Esophagus (tissue), 2 donors: ENCODE measurements at regions not wholly inside any gene's neighbourhood (a gene's known extent, or its start where the extent isn't known, plus 50 kb on each side); places are given as distances from the start of the nearest gene placed in this dataset.
A peak's percentile ranks its signal among the peaks of the same experiment; 100 is the strongest.

ENCODE experiments used
- H3K27ac ChIP-seq, 2 donors: one replicate each; pipeline ENCODE4 v1.5.1; 2013; ENCODE audit warnings: low read depth in 2 of 2, mild to moderate bottlenecking in 2 of 2, inconsistent platforms in 1 of 2, low read length in 1 of 2, moderate library complexity in 1 of 2
- H3K27me3 ChIP-seq, 2 donors: one replicate each; pipeline ENCODE4 v1.6.1; 2013; ENCODE audit warnings: low read length in 2 of 2, control low read depth in 1 of 2, mild to moderate bottlenecking in 1 of 2; ENCODE audit not compliant: insufficient read depth in 2 of 2, control insufficient read depth in 1 of 2
- H3K36me3 ChIP-seq, 2 donors: one replicate each; pipeline ENCODE4 v1.6.1; 2013; ENCODE audit warnings: low read length in 1 of 2; ENCODE audit not compliant: control insufficient read depth in 2 of 2, insufficient read depth in 2 of 2
- H3K4me1 ChIP-seq, 2 donors: one replicate each; pipeline ENCODE4 v1.6.1; 2013; ENCODE audit warnings: low read length in 1 of 2; ENCODE audit not compliant: control insufficient read depth in 2 of 2, insufficient read depth in 2 of 2
- H3K4me3 ChIP-seq, 2 donors: one replicate each; pipeline ENCODE4 v1.5.1; 2013; ENCODE audit warnings: low read length in 2 of 2, mild to moderate bottlenecking in 2 of 2, low read depth in 1 of 2, moderate library complexity in 1 of 2
- H3K9me3 ChIP-seq, 2 donors: one replicate each; pipeline ENCODE4 v1.6.1; 2013; ENCODE audit warnings: mild to moderate bottlenecking in 2 of 2, low read depth in 1 of 2, low read length in 1 of 2, moderate library complexity in 1 of 2; ENCODE audit not compliant: control insufficient read depth in 2 of 2, insufficient read depth in 1 of 2
- WGBS, 2 donors: extraction: QIAGEN DNeasy Blood & Tissue Kit; methylation state at CpG; one replicate each; pipeline ENCODE4 v1.1.7; 2013; 5-methylcytosine and 5-hydroxymethylcytosine counted together
- donor health status: healthy with polysubstance abuse.
- donor health status: Bipolar disorder and iron deficiency.

GRCh38 chr14:26216786-26217185 lies 381.0 kb downstream of the NOVA1 start:
- WGBS, 2 donors, result 74% methylated on average over 5 of the region's 5 CpGs
- no peak overlapping the region for H3K27ac ChIP-seq

DNA sequence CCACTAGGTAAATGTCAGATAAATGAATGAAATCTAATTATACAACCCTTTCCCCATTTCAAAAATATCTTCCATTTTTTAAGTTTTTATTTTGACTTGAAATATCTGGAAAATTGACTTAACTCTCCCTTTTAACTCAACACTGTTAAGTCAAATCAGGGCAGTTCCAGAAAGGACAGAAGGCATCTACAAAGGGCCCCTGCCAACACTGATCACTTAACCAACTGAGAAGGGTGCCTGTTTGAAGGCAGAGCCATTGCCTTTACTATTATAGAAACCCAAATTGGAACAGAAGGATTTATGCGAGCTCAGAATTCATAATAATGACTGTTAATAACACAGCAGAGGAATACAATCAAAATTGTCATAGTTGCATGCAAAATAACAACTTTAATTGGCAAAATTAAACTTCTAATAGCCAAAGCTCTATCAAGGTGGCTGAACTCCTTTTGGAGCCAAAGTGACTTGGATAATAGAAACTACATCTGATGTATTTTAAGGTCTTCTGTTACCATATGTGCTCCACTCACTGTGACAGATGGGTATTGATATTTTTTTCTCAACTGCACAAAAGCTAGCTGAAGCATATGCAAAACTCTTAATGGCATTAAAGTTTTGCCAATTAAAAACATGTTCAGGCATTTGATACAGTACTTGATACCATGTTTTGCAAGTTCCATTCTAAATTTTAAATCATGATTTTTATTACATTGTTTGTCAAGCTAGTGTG lies 383.8 kb downstream of the NOVA1 start:
- no peaks in the 10 kb centered on the region for H3K27me3 ChIP-seq
- H3K9me3 ChIP-seq, result no peaks in the 10 kb centered on the region
- H3K4me3 ChIP-seq, result no peak overlapping the region
- no peaks in the 10 kb centered on the region for H3K36me3 ChIP-seq
- 92 to 93% methylated on average over 1 of the region's 1 CpG for WGBS, 2 donors
- no peaks in the 10 kb centered on the region for H3K4me1 ChIP-seq
- no peak overlapping the region for H3K27ac ChIP-seq

More at GRCh38 chr14:26216786-26217185, 381.0 kb downstream of the NOVA1 start:
- no peaks in the 10 kb centered on the region for H3K36me3 ChIP-seq
- no peaks in the 10 kb centered on the region for H3K4me1 ChIP-seq
- H3K27me3 ChIP-seq, result no peaks in the 10 kb centered on the region
- no peak overlapping the region for H3K4me3 ChIP-seq
- H3K9me3 ChIP-seq, result no peaks in the 10 kb centered on the region

DNA sequence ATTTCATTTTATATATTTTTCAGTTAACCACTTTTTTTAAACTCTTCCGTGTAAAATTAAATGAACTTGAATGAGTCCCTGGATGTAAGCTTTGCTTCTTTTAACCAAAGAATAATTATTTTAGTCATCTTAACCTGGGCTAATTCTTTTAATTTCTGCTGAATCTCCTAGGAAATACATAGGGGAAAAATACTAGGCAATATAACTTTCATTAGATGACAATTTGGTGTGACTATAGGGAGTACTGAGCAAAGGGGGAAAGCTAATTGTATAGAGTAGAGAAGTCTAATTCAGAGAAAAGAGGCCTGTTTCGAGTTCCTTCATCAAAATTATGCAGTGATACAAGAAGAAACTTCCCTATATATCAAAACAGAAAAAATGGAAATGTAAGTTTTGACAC lies 388.1 kb downstream of the NOVA1 start:
- H3K9me3 ChIP-seq, result no peaks in the 10 kb centered on the region
- no peaks in the 10 kb centered on the region for H3K36me3 ChIP-seq
- WGBS, 2 donors, result 80 to 84% methylated on average over 2 of the region's 2 CpGs
- H3K27me3 ChIP-seq, result no peaks in the 10 kb centered on the region
- H3K4me1 ChIP-seq, result no peaks in the 10 kb centered on the region
- no peak overlapping the region for H3K4me3 ChIP-seq
- no peak overlapping the region for H3K27ac ChIP-seq

DNA sequence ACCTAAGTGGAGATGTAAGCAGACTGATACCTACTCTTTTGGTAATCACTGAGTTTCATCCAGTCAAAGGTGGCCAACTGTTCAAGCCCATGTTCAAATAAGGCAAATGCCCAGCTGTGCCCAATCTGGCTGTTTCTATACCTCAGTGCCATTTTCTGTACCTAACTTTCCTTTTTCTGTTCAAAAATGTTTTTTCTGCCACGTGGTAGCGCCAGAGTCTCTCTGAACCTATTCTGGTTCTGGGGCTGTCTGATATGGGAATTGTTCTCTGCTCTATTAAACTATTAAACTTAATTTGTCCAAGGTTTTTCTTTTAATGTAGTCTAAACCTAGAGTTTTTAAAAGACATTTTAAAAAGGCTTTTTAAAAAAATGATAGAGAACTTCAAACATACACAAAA lies 391.2 kb downstream of the NOVA1 start:
- WGBS, 2 donors, result 74 to 83% methylated on average over 2 of the region's 2 CpGs
- no peaks in the 10 kb centered on the region for H3K36me3 ChIP-seq
- no peaks in the 10 kb centered on the region for H3K27me3 ChIP-seq
- no peak overlapping the region for H3K4me3 ChIP-seq
- no peaks in the 10 kb centered on the region for H3K9me3 ChIP-seq
- no peak overlapping the region for H3K27ac ChIP-seq
- no peaks in the 10 kb centered on the region for H3K4me1 ChIP-seq

DNA sequence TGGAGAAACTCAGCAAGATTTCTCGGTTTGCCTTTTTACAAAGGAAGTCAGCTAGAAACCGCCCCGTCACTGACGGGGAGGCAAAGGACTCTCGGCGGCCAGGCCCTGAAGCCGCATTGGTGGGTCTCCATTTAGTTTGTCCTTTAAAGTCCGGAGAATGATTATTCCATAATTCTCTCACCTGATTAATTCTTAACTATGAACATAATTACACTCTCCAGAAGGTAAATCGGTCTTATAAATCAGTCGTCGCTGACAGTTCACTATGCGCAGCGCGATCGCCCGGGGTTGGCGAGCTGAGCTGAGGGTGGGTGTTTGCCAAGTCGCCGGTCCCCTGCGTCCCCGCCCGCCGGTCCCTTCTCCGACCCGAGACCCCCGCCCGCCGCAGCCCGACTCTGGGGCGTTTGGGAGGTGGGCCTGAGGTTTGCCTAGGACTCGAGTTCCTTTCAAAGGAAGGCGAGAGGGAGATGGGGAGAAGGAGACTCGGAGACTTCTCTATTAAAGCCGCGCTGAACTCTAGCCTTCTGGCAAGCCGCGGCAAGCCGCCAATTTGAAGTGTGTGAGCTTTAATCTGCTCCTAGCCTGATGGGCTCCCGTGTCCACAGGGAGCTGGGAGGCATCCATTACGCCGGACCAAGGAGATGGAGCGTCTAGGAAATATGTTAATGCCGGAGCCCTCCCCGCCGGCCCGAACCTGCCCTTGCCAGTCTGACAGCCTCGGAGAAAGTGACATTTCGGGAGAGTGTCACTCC lies 392.9 kb downstream of the NOVA1 start:
- Histone ChIP-seq H3K36me3 (no peaks in the 10 kb centered on the region), H3K27ac (no peak overlapping the region), H3K27me3 (no peaks in the 10 kb centered on the region), H3K4me3 (peak overlapping the region; percentile 31 to 57), H3K9me3 (no peaks in the 10 kb centered on the region), H3K4me1 (no peaks in the 10 kb centered on the region)
- 7 to 9% methylated on average over 48 of the region's 48 CpGs for WGBS, 2 donors

DNA sequence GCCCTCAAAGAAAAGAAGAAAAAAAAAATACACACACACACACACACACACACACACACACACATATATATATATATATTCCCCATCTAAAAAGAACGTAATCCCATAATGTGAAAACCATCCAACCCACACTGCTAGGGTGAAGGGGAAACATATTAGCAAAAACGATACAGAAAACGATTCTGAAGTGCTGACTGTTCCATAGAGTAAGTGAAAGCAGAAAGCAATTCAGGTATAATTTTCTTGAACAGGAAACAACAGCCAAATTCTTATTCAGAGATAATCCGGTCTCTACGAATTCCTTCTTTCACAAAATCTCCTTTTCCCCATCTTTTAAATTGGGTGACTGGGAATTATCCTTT lies 393.5 kb downstream of the NOVA1 start:
- Histone ChIP-seq H3K9me3 (no peaks in the 10 kb centered on the region), H3K27me3 (no peaks in the 10 kb centered on the region), H3K27ac (no peak overlapping the region), H3K4me3 (peak overlapping the region in 1 of 2 donors; percentile 57), H3K36me3 (no peaks in the 10 kb centered on the region), H3K4me1 (no peaks in the 10 kb centered on the region)
- 38 to 45% methylated on average over 5 of the region's 5 CpGs for WGBS, 2 donors

GRCh38 chr14:26200687-26201086 lies 397.1 kb downstream of the NOVA1 start:
- WGBS, 2 donors, result 86 to 90% methylated on average over 3 of the region's 3 CpGs
- Histone ChIP-seq H3K4me3 (no peak overlapping the region), H3K4me1 (no peaks in the 10 kb centered on the region), H3K27me3 (no peaks in the 10 kb centered on the region), H3K27ac (no peak overlapping the region), H3K9me3 (no peaks in the 10 kb centered on the region), H3K36me3 (no peaks in the 10 kb centered on the region)

GRCh38 chr14:26199590-26200370 lies 398.1 kb downstream of the NOVA1 start:
- no peaks in the 10 kb centered on the region for H3K9me3 ChIP-seq
- H3K27me3 ChIP-seq, result no peaks in the 10 kb centered on the region
- WGBS, 2 donors, result 69 to 74% methylated on average over 6 of the region's 6 CpGs
- no peaks in the 10 kb centered on the region for H3K4me1 ChIP-seq
- H3K36me3 ChIP-seq, result no peaks in the 10 kb centered on the region
- H3K27ac ChIP-seq, result no peak overlapping the region
- no peak overlapping the region for H3K4me3 ChIP-seq

- Histone ChIP-seq H3K27ac (no peak overlapping the region), H3K9me3 (no peaks in the 10 kb centered on the region), H3K4me3 (no peak overlapping the region), H3K4me1 (no peaks in the 10 kb centered on the region), H3K27me3 (no peaks in the 10 kb centered on the region), H3K36me3 (no peaks in the 10 kb centered on the region)
- 66 to 74% methylated on average over 2 of the region's 2 CpGs for WGBS, 2 donors
Observed at GRCh38 chr14:26199096-26199495, 398.7 kb downstream of the NOVA1 start.
